ENCODE measurements at regions not wholly inside any gene's neighbourhood (a gene's known extent, or its start where the extent isn't known, plus 50 kb on each side); places are given as distances from the start of the nearest gene placed in this dataset.

GRCh38 chr9:109726119-109726518 is 53.9 kb upstream of the PALM2AKAP2 start:
- no TSS peak for BruUV-seq (replicated peaks)
- in situ Hi-C loops (cut with MboI): no loop called here

GRCh38 chr9:109728686-109729300 is 51.2 kb upstream of the PALM2AKAP2 start:
- Histone ChIP-seq H4K20me1 (replicated peaks; ENCODE audit: control insufficient read depth, insufficient read depth, low read length) (no peaks in the 10 kb centered on the region), H3K9me3 (replicated peaks; ENCODE audit: control insufficient read depth, insufficient read depth, low read depth, low read length) (no peaks in the 10 kb centered on the region), H3K79me2 (ENCODE audit: control insufficient read depth, insufficient read depth, low read length) (no peaks in the 10 kb centered on the region), H3K27me3 (ENCODE audit: control insufficient read depth in 2 of 2, insufficient read depth in 2 of 2, low read length in 2 of 2) (no peaks in the 10 kb centered on the region), H3K27ac (ENCODE audit: extremely low read depth, low read depth, low read length) (no peak overlapping the region), H3K4me1 (replicated peaks in 1 of 2; ENCODE audit: control insufficient read depth in 2 of 2, insufficient read depth in 2 of 2, low read length in 2 of 2) (no peaks in the 10 kb centered on the region), H3K9ac (ENCODE audit: insufficient read depth in 1 of 2, low read depth in 2 of 2, low read length in 2 of 2) (no peak overlapping the region), H3K9me1 (ENCODE audit: control insufficient read depth, insufficient read depth, low read length) (no peaks in the 10 kb centered on the region), H3K36me3 (ENCODE audit: control insufficient read depth, insufficient read depth, low read length) (no peaks in the 10 kb centered on the region), H2AFZ (ENCODE audit: low read depth, low read length) (no peak overlapping the region), H3K4me3 (no peak overlapping the region), H3K4me2 (ENCODE audit: insufficient read depth, low read length) (no peak overlapping the region)
- in situ Hi-C loops (cut with MboI): no loop called here
- ATAC-seq (no peak), DNase-seq (ENCODE audit: extremely low read depth in 1 of 4, low spot score in 3 of 4) (no peak), FAIRE-seq (no peak)
- POLR2A ChIA-PET: no interaction called here
- BruUV-seq (replicated peaks): no TSS peak
- CTCF ChIA-PET (ENCODE audit: low intra/inter-chr PET ratio): no interaction called here
- WGBS (ENCODE audit: insufficient coverage, low coverage, missing lambda C conversion rate): 0% methylated on average over 3 of the region's 3 CpGs
- intact Hi-C loops (cut with micrococcal nuclease): no loop called here
- TF ChIP-seq CHD1 (IDR thresholded peaks at IDR 0.05; ENCODE audit: low read length) (no peak), PCBP1 (IDR thresholded peaks at IDR 0.05; ENCODE audit: low read depth, low read length, poor library complexity, severe bottlenecking) (no peak), E2F4 (CRISPR knock-in tag; IDR thresholded peaks at IDR 0.05; ENCODE audit: low read depth) (no peak), ZHX1 (conservative IDR thresholded peaks at IDR 0.05; ENCODE audit: low read length) (no peak), ELF2 (CRISPR knock-in tag; IDR thresholded peaks at IDR 0.05) (no peak), GTF2B (IDR thresholded peaks at IDR 0.05; ENCODE audit: extremely low read depth, insufficient read length) (no peak), MLLT1 (IDR thresholded peaks at IDR 0.05) (no peak)

More at GRCh38 chr9:109726119-109726518, 53.9 kb upstream of the PALM2AKAP2 start:
- Histone ChIP-seq H3K9me1 (ENCODE audit: control insufficient read depth, insufficient read depth, low read length) (no peaks in the 10 kb centered on the region), H3K27me3 (ENCODE audit: control insufficient read depth in 2 of 2, insufficient read depth in 2 of 2, low read length in 2 of 2) (no peaks in the 10 kb centered on the region), H3K4me1 (replicated peaks in 1 of 2; ENCODE audit: control insufficient read depth in 2 of 2, insufficient read depth in 2 of 2, low read length in 2 of 2) (no peaks in the 10 kb centered on the region), H2AFZ (ENCODE audit: low read depth, low read length) (no peak overlapping the region), H3K36me3 (ENCODE audit: control insufficient read depth, insufficient read depth, low read length) (no peaks in the 10 kb centered on the region), H3K79me2 (ENCODE audit: control insufficient read depth, insufficient read depth, low read length) (no peaks in the 10 kb centered on the region), H3K4me2 (ENCODE audit: insufficient read depth, low read length) (no peak overlapping the region), H3K9me3 (replicated peaks; ENCODE audit: control insufficient read depth, insufficient read depth, low read depth, low read length) (no peaks in the 10 kb centered on the region), H3K9ac (ENCODE audit: insufficient read depth in 1 of 2, low read depth in 2 of 2, low read length in 2 of 2) (no peak overlapping the region), H4K20me1 (replicated peaks; ENCODE audit: control insufficient read depth, insufficient read depth, low read length) (no peaks in the 10 kb centered on the region), H3K4me3 (no peak overlapping the region), H3K27ac (ENCODE audit: extremely low read depth, low read depth, low read length) (no peak overlapping the region)
- ChIA-PET POLR2A (no interaction called here), CTCF (ENCODE audit: low intra/inter-chr PET ratio) (no interaction called here)
- no peak for TF ChIP-seq NFIX (CRISPR knock-in tag; IDR thresholded peaks at IDR 0.05; ENCODE audit: low read depth)
- FAIRE-seq (no peak), DNase-seq (ENCODE audit: extremely low read depth in 1 of 4, low spot score in 3 of 4) (no peak), ATAC-seq (no peak)
- intact Hi-C loops (cut with micrococcal nuclease): no loop called here
- 2% methylated on average over 4 of the region's 4 CpGs for WGBS (ENCODE audit: insufficient coverage, low coverage, missing lambda C conversion rate)
